Stomach (tissue), 4 donors: ENCODE measurements at regions not wholly inside any gene's neighbourhood (a gene's known extent, or its start where the extent isn't known, plus 50 kb on each side); places are given as distances from the start of the nearest gene placed in this dataset.

ENCODE experiments used
- CTCF ChIP-seq, 7 experiments: fragments of 450-650 bp in 4 of 7; fragments of 200-600 bp in 3 of 7; sonication (generic) in 3 of 7; IDR thresholded peaks; one replicate each; pipeline ENCODE4 v1.5.1; 2016 to 2019; ENCODE audit warnings: antibody characterized with exemption in 7 of 7, control low read depth in 2 of 7, mild to moderate bottlenecking in 1 of 7
- EP300 ChIP-seq: sonication (generic); formaldehyde crosslinking; IDR thresholded peaks from one replicate; pipeline ENCODE4 v1.6.1; 2017; ENCODE audit warnings: antibody characterized with exemption

- TF ChIP-seq CTCF (IDR thresholded peaks at IDR 0.05): no peak
- no peak for TF ChIP-seq EP300
These were observed 129.1 kb downstream of the FBXO8 start for GRCh38 chr4:174154215-174154854.
